H1 (cell line): ENCODE measurements at regions not wholly inside any gene's neighbourhood (a gene's known extent, or its start where the extent isn't known, plus 50 kb on each side); places are given as distances from the start of the nearest gene placed in this dataset.

Experiments used
- ASH2L ChIP-seq: fragments of 200-600, 300-600 bp; sonication (generic); IDR thresholded peaks from one replicate; pipeline ENCODE4 v1.7.1; 2017; ENCODE audit warnings: low read length
- BCL11A ChIP-seq, 2 experiments: IDR thresholded peaks; one replicate each; pipeline ENCODE4 v1.6.1; 2011; ENCODE audit warnings: low read depth in 2 of 2, low read length in 2 of 2, mild to moderate bottlenecking in 2 of 2
- CHD1 ChIP-seq: IDR thresholded peaks from 2 replicates; pipeline ENCODE4 v1.6.1; 2012; ENCODE audit warnings: low read depth, low read length, improper control_type of control experiment
- CHD2 ChIP-seq: IDR thresholded peaks from 2 replicates; pipeline ENCODE4 v1.6.1; 2012; ENCODE audit warnings: low read length, improper control_type of control experiment
- EP300 ChIP-seq, 2 experiments: IDR thresholded peaks; 1 replicate in 1 of 2; 2 replicates in 1 of 2; pipeline ENCODE4 v1.6.1; 2011 to 2012; ENCODE audit warnings: low read depth in 2 of 2, low read length in 2 of 2, mild to moderate bottlenecking in 2 of 2, borderline replicate concordance in 1 of 2, inconsistent platforms in 1 of 2, moderate library complexity in 1 of 2
- JUND ChIP-seq: IDR thresholded peaks from 2 replicates; pipeline ENCODE4 v1.6.1; 2011; ENCODE audit warnings: mild to moderate bottlenecking, improper control_type of control experiment, low read length
- POLR2AphosphoS5 ChIP-seq: IDR thresholded peaks from 2 replicates; pipeline ENCODE4 v1.6.1; 2011; ENCODE audit warnings: low read depth, low read length
- RFX5 ChIP-seq: IDR thresholded peaks from 2 replicates; pipeline ENCODE4 v1.6.1; 2011; ENCODE audit warnings: low read depth, low read length, improper control_type of control experiment, borderline replicate concordance
- TAF7 ChIP-seq: optimal IDR thresholded peaks from 2 replicates; pipeline ENCODE3; 2011; ENCODE audit warnings: low read depth, mild to moderate bottlenecking, inconsistent platforms, low read length, moderate library complexity, borderline replicate concordance
- TF ChIP-seq, protein P1 (sequence below): IDR thresholded peaks from 2 replicates; pipeline ENCODE4 v1.6.1; 2011; ENCODE audit warnings: low read depth, mild to moderate bottlenecking, low read length; ENCODE audit not compliant: insufficient read depth
- TF ChIP-seq, protein P2 (sequence below): IDR thresholded peaks from 2 replicates; pipeline ENCODE4 v1.6.1; 2012; ENCODE audit warnings: inconsistent platforms

DNA sequence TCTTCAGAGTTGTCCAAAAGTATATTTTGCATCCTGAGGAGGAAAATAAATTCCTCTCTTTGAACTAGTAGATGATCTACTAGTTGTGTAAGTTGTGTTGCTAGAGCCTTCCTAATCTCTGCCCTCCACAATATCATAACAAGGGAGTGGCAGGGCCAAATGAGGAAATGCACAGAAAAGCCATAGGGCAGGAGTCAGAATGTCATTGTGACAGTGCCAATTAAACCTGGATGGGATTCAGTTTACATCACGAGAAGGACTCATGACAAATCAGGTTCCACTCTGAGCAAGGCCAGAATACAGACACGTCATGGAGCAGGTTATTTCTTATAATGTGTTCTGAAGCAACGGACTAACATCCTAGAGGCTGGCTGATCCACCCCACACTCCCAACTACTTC is 483.2 kb downstream of the CNTN6 start (continued):
- TF ChIP-seq ASH2L (no peak), POLR2AphosphoS5 (no peak), TAF7 (no peak), CHD1 (no peak), JUND (no peak), EP300 (IDR thresholded peaks at IDR 0.05; ENCODE audit: borderline replicate concordance in 1 of 2, low read depth in 2 of 2, low read length in 2 of 2) (no peak), CHD2 (no peak), BCL11A (IDR thresholded peaks at IDR 0.05; ENCODE audit: low read depth in 2 of 2, low read length in 2 of 2) (no peak), RFX5 (no peak)
- TF ChIP-seq, protein P1, sequence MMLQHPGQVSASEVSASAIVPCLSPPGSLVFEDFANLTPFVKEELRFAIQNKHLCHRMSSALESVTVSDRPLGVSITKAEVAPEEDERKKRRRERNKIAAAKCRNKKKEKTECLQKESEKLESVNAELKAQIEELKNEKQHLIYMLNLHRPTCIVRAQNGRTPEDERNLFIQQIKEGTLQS = no peak
- TF ChIP-seq, protein P2, sequence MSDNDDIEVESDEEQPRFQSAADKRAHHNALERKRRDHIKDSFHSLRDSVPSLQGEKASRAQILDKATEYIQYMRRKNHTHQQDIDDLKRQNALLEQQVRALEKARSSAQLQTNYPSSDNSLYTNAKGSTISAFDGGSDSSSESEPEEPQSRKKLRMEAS = no peak
